ENCODE measurements at regions not wholly inside any gene's neighbourhood (a gene's known extent, or its start where the extent isn't known, plus 50 kb on each side); places are given as distances from the start of the nearest gene placed in this dataset.

- TF ChIP-seq POLR2A (IDR thresholded peaks at IDR 0.05; ENCODE audit: low read depth, low read length) = no peak
- no peak for TF ChIP-seq CTCF (conservative IDR thresholded peaks at IDR 0.05; ENCODE audit: low read depth, low read length)
- TF ChIP-seq ELK1 (IDR thresholded peaks at IDR 0.05; ENCODE audit: borderline replicate concordance, low read depth, low read length) = no peak
- TF ChIP-seq CEBPB (IDR thresholded peaks at IDR 0.05; ENCODE audit: low read depth, low read length) = no peak
- no peak for TF ChIP-seq BHLHE40 (IDR thresholded peaks at IDR 0.05; ENCODE audit: low read depth, low read length)
- TF ChIP-seq RAD21 (IDR thresholded peaks at IDR 0.05; ENCODE audit: low read length) = no peak
- no peak for TF ChIP-seq USF2 (IDR thresholded peaks at IDR 0.05; ENCODE audit: low read depth, low read length)
- TF ChIP-seq MXI1 (IDR thresholded peaks at IDR 0.05; ENCODE audit: borderline replicate concordance, low read depth, low read length) = no peak
- no peak for TF ChIP-seq MAZ (IDR thresholded peaks at IDR 0.05; ENCODE audit: borderline replicate concordance, low read depth, low read length)
- TF ChIP-seq FOS (IDR thresholded peaks at IDR 0.05; ENCODE audit: low read depth, low read length) = no peak
- TF ChIP-seq RFX5 (IDR thresholded peaks at IDR 0.05; ENCODE audit: low read depth, low read length) = no peak
These were observed 262.9 kb upstream of the GULP1 start for GRCh38 chr2:188028739-188029138.
